RWPE1 (cell line): ENCODE measurements at regions not wholly inside any gene's neighbourhood (a gene's known extent, or its start where the extent isn't known, plus 50 kb on each side); places are given as distances from the start of the nearest gene placed in this dataset.

Source experiments
- CTCF ChIA-PET: fragments of 350-600 bp; sonication (Branson Sonifier 250); formaldehyde crosslinking; extraction: SDS; loops from one replicate; lab custom pipeline; 2021; lab: Yijun Ruan, JAX
- POLR2A ChIA-PET: fragments of 400-600 bp; formaldehyde crosslinking; extraction: SDS; loops from one replicate; lab custom pipeline; 2020; ENCODE audit warnings: antibody characterized with exemption; ENCODE audit not compliant: low non-redundant PET; lab: Yijun Ruan, JAX
- DNase-seq: peaks from one replicate; pipeline ENCODE4 v3.0.0; 2012; ENCODE audit warnings: low spot score
- H3K27ac ChIP-seq: fragments of 450-650 bp; 2 replicates; pipeline ENCODE4 v1.5.1; 2017
- TF ChIP-seq, protein P1 (sequence below): fragments of 450-650 bp; conservative IDR thresholded peaks from 2 replicates; pipeline ENCODE4 v1.5.1; 2017; ENCODE audit warnings: low read depth, mild to moderate bottlenecking

DNA sequence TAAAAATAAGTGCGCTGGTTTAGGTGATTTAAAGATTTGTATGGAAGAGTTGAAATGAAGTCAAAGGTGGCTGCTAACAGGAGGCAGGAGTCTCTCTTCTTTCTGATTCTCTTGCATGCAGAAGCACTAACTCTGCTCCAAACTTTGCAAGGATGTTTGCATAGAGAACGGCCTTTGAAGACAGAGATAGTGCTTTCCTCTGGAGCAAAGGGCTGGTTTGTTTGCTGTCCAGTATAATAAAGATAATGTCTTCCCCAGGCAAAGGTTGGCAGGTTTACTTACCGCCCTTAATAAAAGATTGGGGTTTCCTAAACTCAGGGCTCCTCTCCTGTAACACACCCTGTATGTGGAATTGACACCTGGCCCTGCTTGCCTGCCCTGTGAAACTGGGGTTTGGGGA lies 210.6 kb upstream of the RREB1 start:
- no peak for DNase-seq
- TF ChIP-seq, protein P1, sequence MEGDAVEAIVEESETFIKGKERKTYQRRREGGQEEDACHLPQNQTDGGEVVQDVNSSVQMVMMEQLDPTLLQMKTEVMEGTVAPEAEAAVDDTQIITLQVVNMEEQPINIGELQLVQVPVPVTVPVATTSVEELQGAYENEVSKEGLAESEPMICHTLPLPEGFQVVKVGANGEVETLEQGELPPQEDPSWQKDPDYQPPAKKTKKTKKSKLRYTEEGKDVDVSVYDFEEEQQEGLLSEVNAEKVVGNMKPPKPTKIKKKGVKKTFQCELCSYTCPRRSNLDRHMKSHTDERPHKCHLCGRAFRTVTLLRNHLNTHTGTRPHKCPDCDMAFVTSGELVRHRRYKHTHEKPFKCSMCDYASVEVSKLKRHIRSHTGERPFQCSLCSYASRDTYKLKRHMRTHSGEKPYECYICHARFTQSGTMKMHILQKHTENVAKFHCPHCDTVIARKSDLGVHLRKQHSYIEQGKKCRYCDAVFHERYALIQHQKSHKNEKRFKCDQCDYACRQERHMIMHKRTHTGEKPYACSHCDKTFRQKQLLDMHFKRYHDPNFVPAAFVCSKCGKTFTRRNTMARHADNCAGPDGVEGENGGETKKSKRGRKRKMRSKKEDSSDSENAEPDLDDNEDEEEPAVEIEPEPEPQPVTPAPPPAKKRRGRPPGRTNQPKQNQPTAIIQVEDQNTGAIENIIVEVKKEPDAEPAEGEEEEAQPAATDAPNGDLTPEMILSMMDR, result no peak
- ChIA-PET CTCF (interaction anchor here (1.5 kb wide), 1 partner anchor 220 kb away, joined by 4 read pairs; no protein-coding TSS in a partner anchor), POLR2A (no interaction called here)
- H3K27ac ChIP-seq, result no peak overlapping the region

DNA sequence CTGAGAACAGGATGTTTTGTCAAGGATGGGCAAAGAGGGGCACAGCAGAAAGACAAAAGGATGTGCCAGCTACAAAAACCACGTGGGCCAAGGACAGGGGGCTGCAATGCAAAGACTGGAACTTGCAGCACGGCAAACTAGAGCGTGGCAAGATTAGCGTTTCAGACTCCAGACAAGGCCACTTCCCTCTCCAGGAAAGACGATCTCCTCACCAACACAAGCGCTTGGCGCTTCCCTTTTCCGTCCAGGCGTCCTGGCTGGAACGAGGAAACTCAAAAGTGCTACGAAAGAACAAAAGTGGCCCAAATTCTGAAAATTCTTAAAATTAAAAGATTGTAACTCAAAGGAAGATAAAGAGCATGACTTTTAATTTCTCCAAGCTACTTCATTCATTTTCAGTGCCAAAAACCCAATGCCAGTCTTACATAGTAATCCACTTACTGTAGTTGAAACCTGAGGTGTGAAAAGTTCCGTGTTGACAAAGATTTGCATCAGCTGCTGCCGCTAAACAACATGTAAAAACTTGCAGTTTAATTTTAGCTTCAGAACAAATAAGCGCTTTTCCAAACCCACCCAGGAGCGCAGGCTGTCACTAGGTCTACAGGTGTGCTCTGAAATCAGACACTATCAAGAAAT lies 207.1 kb upstream of the RREB1 start:
- CTCF ChIA-PET, result no interaction called here
- POLR2A ChIA-PET, result no interaction called here
- peak overlapping the region; percentile 51; the same call in 1 of the 2 replicates for H3K27ac ChIP-seq
- TF ChIP-seq, protein P1, result no peak
- no peak for DNase-seq

DNA sequence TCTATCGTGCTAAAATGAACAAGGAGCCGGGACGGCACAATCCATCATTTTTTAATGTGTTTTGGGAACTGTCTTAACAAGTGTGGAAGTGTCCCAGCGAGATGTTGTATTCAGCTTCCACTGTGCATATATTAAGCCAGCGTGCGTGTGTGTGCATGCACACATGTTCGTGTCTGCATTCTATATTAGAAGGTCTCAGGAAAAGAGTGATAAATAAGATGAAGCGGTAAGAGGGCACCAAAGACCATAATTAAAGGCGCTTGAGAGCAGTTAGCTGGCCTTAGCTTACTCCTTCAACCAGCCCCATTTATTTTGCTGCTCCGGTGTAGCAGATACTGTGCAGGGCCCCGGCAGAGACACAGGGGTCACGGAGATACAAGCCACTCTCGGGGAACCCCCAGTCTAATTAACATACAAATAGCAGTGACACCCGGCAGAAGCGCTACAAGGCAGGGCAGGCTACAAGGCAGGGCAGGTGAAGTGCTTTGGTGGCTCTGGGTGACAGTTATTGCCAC lies 206.5 kb upstream of the RREB1 start:
- ChIA-PET POLR2A (no interaction called here), CTCF (no interaction called here)
- no peak for DNase-seq
- TF ChIP-seq, protein P1, result no peak; the same call in 1 of the 2 replicates
- H3K27ac ChIP-seq, result no peak overlapping the region; the same call in 1 of the 2 replicates

GRCh38 chr6:6901945-6902344 lies 205.8 kb upstream of the RREB1 start:
- TF ChIP-seq, protein P1, result no peak
- DNase-seq, result no peak
- H3K27ac ChIP-seq, result no peak overlapping the region
- ChIA-PET CTCF (no interaction called here), POLR2A (no interaction called here)

GRCh38 chr6:6905961-6906518 lies 201.7 kb upstream of the RREB1 start:
- ChIA-PET CTCF (no interaction called here), POLR2A (no interaction called here)
- TF ChIP-seq, protein P1, result no peak
- DNase-seq, result no peak
- H3K27ac ChIP-seq, result no peak overlapping the region

DNA sequence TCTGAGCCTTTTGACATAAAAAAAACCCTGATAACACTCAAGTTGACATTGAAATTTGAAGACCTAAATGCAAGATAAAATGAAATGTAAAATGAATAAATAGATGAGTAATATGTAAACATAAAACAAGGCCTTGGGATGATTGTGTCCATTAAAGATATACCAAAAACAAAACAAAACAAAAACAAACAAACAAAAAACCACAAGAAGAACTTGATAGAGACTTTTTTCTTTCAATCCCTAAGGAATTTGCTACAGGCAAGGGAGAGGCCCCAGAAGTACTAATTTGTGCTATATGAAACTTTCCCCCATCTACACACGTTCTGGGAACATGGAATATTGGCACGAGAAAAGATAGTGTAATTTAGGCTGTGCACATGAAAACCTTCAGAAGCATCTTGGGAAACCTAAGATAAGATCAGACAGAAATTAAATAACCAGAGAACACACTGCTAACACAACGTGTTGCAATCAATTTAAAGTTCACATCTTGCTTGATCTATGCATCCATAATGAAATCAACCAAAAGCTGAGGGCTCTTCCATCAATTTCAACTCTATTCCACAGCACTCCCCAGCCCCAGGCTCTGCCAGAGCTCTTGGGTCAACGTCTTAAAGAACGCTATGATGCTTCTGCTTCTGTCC lies 201.1 kb upstream of the RREB1 start:
- CTCF ChIA-PET, result no interaction called here
- POLR2A ChIA-PET, result no interaction called here

More for the DNA sequence above, 201.1 kb upstream of the RREB1 start:
- H3K27ac ChIP-seq, result no peak overlapping the region
- TF ChIP-seq, protein P1, result no peak
- DNase-seq, result no peak
